Caco-2 (cell line): ENCODE measurements at regions not wholly inside any gene's neighbourhood (a gene's known extent, or its start where the extent isn't known, plus 50 kb on each side); places are given as distances from the start of the nearest gene placed in this dataset.

Experiments
- BruUV-seq: library from RNA; stranded (reverse); fragments of 400-500 nt; replicated peaks from 2 replicates; lab custom pipeline; 2021; lab: Mats Ljungman, UMichigan
- CTCF ChIA-PET: fragments of 300-600 bp; sonication (Branson Sonifier 250); formaldehyde crosslinking; loops from one replicate; lab custom pipeline; 2022; ENCODE audit warnings: antibody characterized with exemption; lab: Charles Lee
- POLR2A ChIA-PET: fragments of 300-600 bp; sonication (Branson Sonifier 250); formaldehyde crosslinking; loops from one replicate; lab custom pipeline; 2022; ENCODE audit warnings: antibody characterized with exemption; lab: Charles Lee
- DNase-seq, 2 experiments: peaks; one replicate each; pipeline versions ENCODE4 v3.0.0 to v3.0.0-alpha.2; 2020 to 2022
- H3K27me3 ChIP-seq: replicated peaks from 2 replicates; pipeline ENCODE4 v1.6.0; 2011; ENCODE audit warnings: low read length; ENCODE audit not compliant: control insufficient read depth, insufficient read depth
- H3K36me3 ChIP-seq: 2 replicates; pipeline ENCODE4 v1.5.1; 2011; ENCODE audit warnings: low read length; ENCODE audit not compliant: control insufficient read depth, insufficient read depth
- H3K4me1 ChIP-seq: fragments of 250-450 bp; sonication (Bioruptor Pico); 2 replicates; pipeline ENCODE4 v1.5.1; 2020; ENCODE audit warnings: mild to moderate bottlenecking
- H3K4me3 ChIP-seq: 2 replicates; pipeline ENCODE4 v1.5.1; 2011; ENCODE audit warnings: low read depth, mild to moderate bottlenecking, control low read depth, low read length
- H3K9me3 ChIP-seq: fragments of 250-450 bp; sonication (Bioruptor Pico); 2 replicates; pipeline ENCODE4 v1.5.1; 2020; ENCODE audit warnings: mild to moderate bottlenecking, moderate library complexity
- H3K27ac Mint-ChIP-seq: one replicate; pipeline ENCODE4 v1.8.0; 2022; ENCODE audit warnings: mixed read lengths; ENCODE audit not compliant: unreplicated experiment
- H3K27me3 Mint-ChIP-seq: one replicate; pipeline ENCODE4 v1.8.0; 2022; ENCODE audit warnings: mixed read lengths; ENCODE audit not compliant: insufficient read depth, unreplicated experiment
- H3K36me3 Mint-ChIP-seq: one replicate; pipeline ENCODE4 v1.8.0; 2022; ENCODE audit warnings: mild to moderate bottlenecking, mixed read lengths; ENCODE audit not compliant: insufficient read depth, unreplicated experiment
- H3K4me1 Mint-ChIP-seq: one replicate; pipeline ENCODE4 v1.8.0; 2022; ENCODE audit warnings: low read depth, mixed read lengths; ENCODE audit not compliant: unreplicated experiment
- H3K4me3 Mint-ChIP-seq: one replicate; pipeline ENCODE4 v1.8.0; 2022; ENCODE audit warnings: mild to moderate bottlenecking, moderate library complexity, mixed read lengths; ENCODE audit not compliant: unreplicated experiment
- H3K9me3 Mint-ChIP-seq: one replicate; pipeline ENCODE4 v1.8.0; 2022; ENCODE audit warnings: mixed read lengths; ENCODE audit not compliant: unreplicated experiment
- intact Hi-C: fragments of 100-400 bp; cut with micrococcal nuclease; formaldehyde crosslinking; loops from one replicate; pipeline ENCODE4 v1.10.0; 2022; ENCODE audit not compliant: unreplicated experiment
- TF ChIP-seq, protein P1 (sequence below), 2 experiments: fragments of 200-600 bp in 1 of 2; IDR thresholded peaks; 1 replicate in 1 of 2; 2 replicates in 1 of 2; pipeline versions ENCODE4 v1.5.1 to v1.8.0; 2011 to 2022; ENCODE audit warnings: antibody characterized with exemption in 1 of 2, control low read depth in 1 of 2, inconsistent platforms in 1 of 2, low read depth in 1 of 2, low read length in 1 of 2, mild to moderate bottlenecking in 1 of 2, moderate library complexity in 1 of 2; ENCODE audit not compliant: insufficient read depth in 1 of 2, severe bottlenecking in 1 of 2, unreplicated experiment in 1 of 2

DNA sequence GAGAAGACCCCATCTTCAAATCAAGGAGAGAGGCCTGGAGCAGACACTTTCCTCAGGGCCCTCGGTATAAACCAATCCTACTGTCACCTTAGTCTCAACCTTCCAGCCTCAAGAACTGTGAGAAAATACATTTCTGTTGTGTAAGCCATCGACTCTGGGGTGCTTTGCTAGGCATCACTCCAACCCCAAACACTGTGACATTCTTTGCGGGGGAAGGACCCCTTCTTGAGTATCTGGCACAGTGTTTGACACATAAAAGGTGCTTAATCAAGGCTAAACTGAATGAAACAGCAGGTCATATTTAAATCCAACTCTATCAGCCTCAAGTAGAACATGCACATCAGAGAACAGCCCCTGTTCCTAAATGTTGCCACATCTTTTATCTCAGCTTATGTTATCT lies 558.1 kb downstream of the INSC start:
- Mint-ChIP-seq H3K9me3 (peaks cover 32% of the 10 kb centered on the region), H3K27ac (no peak overlapping the region), H3K4me3 (no peak overlapping the region), H3K36me3 (peaks cover 5% of the 10 kb centered on the region), H3K27me3 (no peaks in the 10 kb centered on the region), H3K4me1 (peaks cover 7% of the 10 kb centered on the region)
- no peaks in the 10 kb centered on the region for H3K27me3 ChIP-seq
- H3K36me3 ChIP-seq: no peaks in the 10 kb centered on the region
- no peak overlapping the region for H3K4me3 ChIP-seq
- H3K4me1 ChIP-seq: no peaks in the 10 kb centered on the region
- CTCF ChIA-PET: interaction anchor here (1.3 kb wide), 1 partner anchor 941 kb away, joined by 3 read pairs; no protein-coding TSS in a partner anchor
- BruUV-seq: no TSS peak
- intact Hi-C loops: no loop called here
- TF ChIP-seq, protein P1, sequence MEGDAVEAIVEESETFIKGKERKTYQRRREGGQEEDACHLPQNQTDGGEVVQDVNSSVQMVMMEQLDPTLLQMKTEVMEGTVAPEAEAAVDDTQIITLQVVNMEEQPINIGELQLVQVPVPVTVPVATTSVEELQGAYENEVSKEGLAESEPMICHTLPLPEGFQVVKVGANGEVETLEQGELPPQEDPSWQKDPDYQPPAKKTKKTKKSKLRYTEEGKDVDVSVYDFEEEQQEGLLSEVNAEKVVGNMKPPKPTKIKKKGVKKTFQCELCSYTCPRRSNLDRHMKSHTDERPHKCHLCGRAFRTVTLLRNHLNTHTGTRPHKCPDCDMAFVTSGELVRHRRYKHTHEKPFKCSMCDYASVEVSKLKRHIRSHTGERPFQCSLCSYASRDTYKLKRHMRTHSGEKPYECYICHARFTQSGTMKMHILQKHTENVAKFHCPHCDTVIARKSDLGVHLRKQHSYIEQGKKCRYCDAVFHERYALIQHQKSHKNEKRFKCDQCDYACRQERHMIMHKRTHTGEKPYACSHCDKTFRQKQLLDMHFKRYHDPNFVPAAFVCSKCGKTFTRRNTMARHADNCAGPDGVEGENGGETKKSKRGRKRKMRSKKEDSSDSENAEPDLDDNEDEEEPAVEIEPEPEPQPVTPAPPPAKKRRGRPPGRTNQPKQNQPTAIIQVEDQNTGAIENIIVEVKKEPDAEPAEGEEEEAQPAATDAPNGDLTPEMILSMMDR (IDR thresholded peaks at IDR 0.05; ENCODE audit: insufficient read depth in 1 of 2, low read depth in 1 of 2, low read length in 1 of 2, severe bottlenecking in 1 of 2, unreplicated experiment in 1 of 2): no peak
- POLR2A ChIA-PET: no interaction called here
- H3K9me3 ChIP-seq: peaks cover 5% of the 10 kb centered on the region
- DNase-seq: no peak

DNA sequence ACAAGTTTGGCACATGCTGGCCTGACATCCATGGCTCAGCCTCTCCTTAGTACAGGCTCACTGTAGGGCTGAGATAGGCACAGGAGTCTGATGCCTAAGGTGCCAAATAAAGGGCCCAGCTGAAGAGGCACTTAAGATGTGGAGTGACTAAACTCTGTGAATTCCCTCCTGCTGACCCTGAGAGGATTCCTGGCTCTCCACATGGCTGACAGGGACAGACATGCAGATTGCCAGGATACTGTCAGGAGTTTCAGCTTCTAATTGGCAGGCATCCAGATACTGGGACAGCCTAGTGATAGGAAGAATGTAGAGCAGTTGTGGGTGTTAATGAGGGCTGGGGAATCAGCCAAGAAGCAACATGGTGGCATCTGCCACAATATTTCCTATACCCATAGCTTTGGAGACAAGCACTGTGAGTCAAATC lies 558.7 kb downstream of the INSC start:
- no peaks in the 10 kb centered on the region for H3K36me3 ChIP-seq
- H3K4me1 ChIP-seq: no peaks in the 10 kb centered on the region
- H3K4me3 ChIP-seq: no peak overlapping the region
- no peaks in the 10 kb centered on the region for H3K27me3 ChIP-seq
- ChIA-PET POLR2A (no interaction called here), CTCF (no interaction called here)
- Mint-ChIP-seq H3K36me3 (peaks cover 1% of the 10 kb centered on the region), H3K27ac (no peak overlapping the region), H3K4me3 (no peak overlapping the region), H3K27me3 (no peaks in the 10 kb centered on the region), H3K4me1 (peaks cover 7% of the 10 kb centered on the region), H3K9me3 (peaks cover 31% of the 10 kb centered on the region)
- TF ChIP-seq, protein P1 (IDR thresholded peaks at IDR 0.05; ENCODE audit: insufficient read depth in 1 of 2, low read depth in 1 of 2, low read length in 1 of 2, severe bottlenecking in 1 of 2, unreplicated experiment in 1 of 2): no peak
- DNase-seq: no peak
- BruUV-seq: no TSS peak
- intact Hi-C loops: no loop called here
- peaks cover 5% of the 10 kb centered on the region for H3K9me3 ChIP-seq

- TF ChIP-seq, protein P1 (IDR thresholded peaks at IDR 0.05; ENCODE audit: insufficient read depth in 1 of 2, low read depth in 1 of 2, low read length in 1 of 2, severe bottlenecking in 1 of 2, unreplicated experiment in 1 of 2): no peak
- Mint-ChIP-seq H3K4me1 (peaks cover 7% of the 10 kb centered on the region), H3K9me3 (peaks cover 34% of the 10 kb centered on the region), H3K4me3 (no peak overlapping the region), H3K27me3 (no peaks in the 10 kb centered on the region), H3K36me3 (no peaks in the 10 kb centered on the region), H3K27ac (no peak overlapping the region)
- Histone ChIP-seq H3K4me3 (no peak overlapping the region), H3K4me1 (no peaks in the 10 kb centered on the region), H3K9me3 (peaks cover 5% of the 10 kb centered on the region), H3K36me3 (no peaks in the 10 kb centered on the region), H3K27me3 (no peaks in the 10 kb centered on the region)
- no TSS peak for BruUV-seq
- intact Hi-C loops: no loop called here
- POLR2A ChIA-PET: no interaction called here
- no peak for DNase-seq
- CTCF ChIA-PET: no interaction called here
These were observed 560.0 kb downstream of the INSC start for GRCh38 chr11:15674756-15675155.
